Keratinocyte (primary cell): ENCODE measurements at regions not wholly inside any gene's neighbourhood (a gene's known extent, or its start where the extent isn't known, plus 50 kb on each side); places are given as distances from the start of the nearest gene placed in this dataset.

Experiments
- DNase-seq: peaks from one replicate; pipeline ENCODE4 v3.0.0-alpha.2; 2011; ENCODE audit warnings: low read depth, missing footprints, low spot score
- FAIRE-seq: peaks from 2 replicates; lab custom pipeline; 2011; peaks lifted over from hg19 to GRCh38; lab: Jason Lieb, UNC
- H2AFZ ChIP-seq: 2 replicates; pipeline ENCODE4 v1.6.0; 2012; ENCODE audit warnings: low read length, control low read depth, inconsistent platforms; ENCODE audit not compliant: control insufficient read depth
- H3K27ac ChIP-seq: 2 replicates; pipeline ENCODE4 v1.5.1; 2011; ENCODE audit warnings: low read length; ENCODE audit not compliant: control insufficient read depth, insufficient read depth
- H3K27me3 ChIP-seq: 3 replicates; pipeline ENCODE4 v1.6.0; 2011; ENCODE audit warnings: low read length; ENCODE audit not compliant: control insufficient read depth, insufficient read depth; ENCODE audit errors: extremely low read depth
- H3K36me3 ChIP-seq, 2 experiments: 2 replicates in 1 of 2; 3 replicates in 1 of 2; pipeline ENCODE4 v1.5.1; 2011; ENCODE audit warnings: low read length in 2 of 2, mild to moderate bottlenecking in 1 of 2; ENCODE audit not compliant: control insufficient read depth in 2 of 2, insufficient read depth in 2 of 2; ENCODE audit errors: extremely low read depth in 1 of 2
- H3K4me1 ChIP-seq: 3 replicates; pipeline ENCODE4 v1.5.1; 2011; ENCODE audit warnings: low read length; ENCODE audit not compliant: control insufficient read depth, insufficient read depth; ENCODE audit errors: extremely low read depth
- H3K4me2 ChIP-seq: 3 replicates; pipeline ENCODE4 v1.6.0; 2011; ENCODE audit warnings: low read depth, low read length; ENCODE audit not compliant: control insufficient read depth, insufficient read depth; ENCODE audit errors: extremely low read depth
- H3K4me3 ChIP-seq, 3 experiments: fragments of 200-600 bp in 1 of 3; sonication (generic) in 1 of 3; 2 replicates in 2 of 3; 3 replicates in 1 of 3; pipeline ENCODE4 v1.5.1; 2011 to 2016; ENCODE audit warnings: low read length in 3 of 3, mild to moderate bottlenecking in 3 of 3, control low read depth in 2 of 3, inconsistent platforms in 1 of 3, low read depth in 1 of 3, mixed read lengths in 1 of 3, mixed run types in 1 of 3, moderate library complexity in 1 of 3; ENCODE audit not compliant: control insufficient read depth in 2 of 3, insufficient read depth in 2 of 3; ENCODE audit errors: extremely low read depth in 1 of 3
- H3K79me2 ChIP-seq: 2 replicates; pipeline ENCODE4 v1.6.0; 2012; ENCODE audit warnings: low read length; ENCODE audit not compliant: control insufficient read depth, insufficient read depth
- H3K9ac ChIP-seq: 3 replicates; pipeline ENCODE4 v1.6.0; 2011; ENCODE audit warnings: low read length; ENCODE audit not compliant: control insufficient read depth, insufficient read depth; ENCODE audit errors: extremely low read depth
- H3K9me1 ChIP-seq: 3 replicates; pipeline ENCODE4 v1.6.0; 2011; ENCODE audit warnings: low read length; ENCODE audit not compliant: control insufficient read depth, insufficient read depth; ENCODE audit errors: extremely low read depth
- H3K9me3 ChIP-seq: 2 replicates; pipeline ENCODE4 v1.5.1; 2012; ENCODE audit warnings: low read depth, low read length; ENCODE audit not compliant: control insufficient read depth
- H4K20me1 ChIP-seq: 3 replicates; pipeline ENCODE4 v1.6.0; 2011; ENCODE audit warnings: low read length; ENCODE audit not compliant: control insufficient read depth, insufficient read depth; ENCODE audit errors: extremely low read depth
- CTCF ChIP-seq, 3 experiments: IDR thresholded peaks in 1 of 3; conservative IDR thresholded peaks in 1 of 3; optimal IDR thresholded peaks in 1 of 3; 2 replicates in 2 of 3; 3 replicates in 1 of 3; pipeline versions ENCODE3 to v1.5.1; 2011; ENCODE audit warnings: low read length in 3 of 3, mild to moderate bottlenecking in 3 of 3, moderate library complexity in 2 of 3, control low read depth in 1 of 3, inconsistent platforms in 1 of 3; ENCODE audit not compliant: insufficient read depth in 2 of 3; ENCODE audit errors: extremely low read depth in 1 of 3
- EZH2 ChIP-seq: IDR thresholded peaks from one replicate; pipeline ENCODE4 v1.6.1; 2012; ENCODE audit warnings: inconsistent platforms, mild to moderate bottlenecking, low read length, moderate library complexity
- dilution Hi-C: fragments of 300-500 bp; cut with MboI; formaldehyde crosslinking; loops from one replicate; pipeline ENCODE4 v1.7.0; 2020; ENCODE audit warnings: low sequenced_read_pairs; ENCODE audit not compliant: extremely low pct_ligation_motif_present

- dilution Hi-C loops = no loop called here
- H3K4me2 ChIP-seq = no peak overlapping the region
- H3K9me1 ChIP-seq = no peaks in the 10 kb centered on the region
- H4K20me1 ChIP-seq = no peaks in the 10 kb centered on the region
- no peak overlapping the region for H2AFZ ChIP-seq
- no peaks in the 10 kb centered on the region for H3K36me3 ChIP-seq
- FAIRE-seq (no peak), DNase-seq (no peak)
- TF ChIP-seq CTCF (optimal IDR thresholded peaks at IDR 0.05 in 1 of 3, IDR thresholded peaks at IDR 0.05 in 1 of 3, conservative IDR thresholded peaks at IDR 0.05 in 1 of 3; ENCODE audit: extremely low read depth in 1 of 3, insufficient read depth in 2 of 3, low read length in 3 of 3) (no peak), EZH2 (no peak)
- H3K9ac ChIP-seq = no peak overlapping the region
- no peaks in the 10 kb centered on the region for H3K4me1 ChIP-seq
- no peaks in the 10 kb centered on the region for H3K27me3 ChIP-seq
- H3K79me2 ChIP-seq = no peaks in the 10 kb centered on the region
- H3K9me3 ChIP-seq = no peaks in the 10 kb centered on the region
- H3K4me3 ChIP-seq = no peak overlapping the region
- H3K27ac ChIP-seq = no peak overlapping the region
These were observed 134.1 kb upstream of the SATB2 start for GRCh38 chr2:199591826-199592225.

- Histone ChIP-seq H3K27ac (no peak overlapping the region), H4K20me1 (no peaks in the 10 kb centered on the region), H3K9me3 (no peaks in the 10 kb centered on the region), H3K9me1 (no peaks in the 10 kb centered on the region), H3K4me1 (no peaks in the 10 kb centered on the region), H3K36me3 (no peaks in the 10 kb centered on the region), H3K9ac (no peak overlapping the region), H2AFZ (no peak overlapping the region), H3K79me2 (no peaks in the 10 kb centered on the region), H3K4me3 (no peak overlapping the region), H3K27me3 (no peaks in the 10 kb centered on the region), H3K4me2 (no peak overlapping the region)
- TF ChIP-seq EZH2 (no peak), CTCF (optimal IDR thresholded peaks at IDR 0.05 in 1 of 3, IDR thresholded peaks at IDR 0.05 in 1 of 3, conservative IDR thresholded peaks at IDR 0.05 in 1 of 3; ENCODE audit: extremely low read depth in 1 of 3, insufficient read depth in 2 of 3, low read length in 3 of 3) (no peak)
- FAIRE-seq = no peak
- DNase-seq = no peak
- dilution Hi-C loops = no loop called here
These were observed 132.8 kb upstream of the SATB2 start for GRCh38 chr2:199590321-199591203.
